NCI-H748 treated with DMSO at 0.1 percent for 48 hours (cell line): ENCODE measurements at regions not wholly inside any gene's neighbourhood (a gene's known extent, or its start where the extent isn't known, plus 50 kb on each side); places are given as distances from the start of the nearest gene placed in this dataset.

Experiments used
- DNase-seq: peaks from one replicate; lab custom pipeline; 2025; lab: John Stamatoyannopoulos, UW

- DNase-seq = no peak
Measured at GRCh38 chr1:244196571-244197285, 145.6 kb downstream of the ZBTB18 start.

- DNase-seq = no peak
Measured at GRCh38 chr1:244197851-244198375, 146.8 kb downstream of the ZBTB18 start.

- DNase-seq = no peak
Measured at GRCh38 chr1:244199902-244200301, 148.8 kb downstream of the ZBTB18 start.

- no peak for DNase-seq
Measured at GRCh38 chr1:244200596-244200995, 149.5 kb downstream of the ZBTB18 start.

- no peak for DNase-seq
Measured at GRCh38 chr1:244201750-244202149, 150.7 kb downstream of the ZBTB18 start.

- no peak for DNase-seq
Measured at GRCh38 chr1:244204004-244204403, 152.9 kb downstream of the ZBTB18 start.

GRCh38 chr1:244205171-244205570 lies 154.1 kb downstream of the ZBTB18 start:
- no peak for DNase-seq

- no peak for DNase-seq
Measured at GRCh38 chr1:244205906-244206305, 154.8 kb downstream of the ZBTB18 start.

GRCh38 chr1:244207042-244207934 lies 156.2 kb downstream of the ZBTB18 start:
- DNase-seq = no peak

GRCh38 chr1:244207935-244208244 lies 156.8 kb downstream of the ZBTB18 start:
- DNase-seq = no peak

GRCh38 chr1:244209955-244210354 lies 158.9 kb downstream of the ZBTB18 start:
- no peak for DNase-seq

GRCh38 chr1:244210884-244211558 lies 159.9 kb downstream of the ZBTB18 start:
- DNase-seq = no peak

GRCh38 chr1:244211559-244211944 lies 160.5 kb downstream of the ZBTB18 start:
- DNase-seq = no peak

GRCh38 chr1:244212219-244212618 lies 161.1 kb downstream of the ZBTB18 start:
- DNase-seq = no peak

GRCh38 chr1:244212797-244213475 lies 161.9 kb downstream of the ZBTB18 start:
- no peak for DNase-seq

GRCh38 chr1:244214009-244214967 lies 163.2 kb downstream of the ZBTB18 start:
- DNase-seq = no peak

- DNase-seq = no peak
Measured at GRCh38 chr1:244216836-244217235, 165.8 kb downstream of the ZBTB18 start.

- no peak for DNase-seq
Measured at GRCh38 chr1:244217711-244218110, 166.6 kb downstream of the ZBTB18 start.

GRCh38 chr1:244218220-244218619 lies 167.1 kb downstream of the ZBTB18 start:
- DNase-seq = no peak

- no peak for DNase-seq
Measured at GRCh38 chr1:244219149-244219548, 168.1 kb downstream of the ZBTB18 start.

GRCh38 chr1:244219802-244220201 lies 168.7 kb downstream of the ZBTB18 start:
- DNase-seq = no peak
